Keratinocyte (primary cell): ENCODE measurements at regions not wholly inside any gene's neighbourhood (a gene's known extent, or its start where the extent isn't known, plus 50 kb on each side); places are given as distances from the start of the nearest gene placed in this dataset.

ENCODE experiments used
- DNase-seq: peaks from one replicate; pipeline ENCODE4 v3.0.0-alpha.2; 2011; ENCODE audit warnings: low read depth, missing footprints, low spot score
- FAIRE-seq: peaks from 2 replicates; lab custom pipeline; 2011; peaks lifted over from hg19 to GRCh38; lab: Jason Lieb, UNC
- H2AFZ ChIP-seq: 2 replicates; pipeline ENCODE4 v1.6.0; 2012; ENCODE audit warnings: low read length, control low read depth, inconsistent platforms; ENCODE audit not compliant: control insufficient read depth
- H3K27ac ChIP-seq: 2 replicates; pipeline ENCODE4 v1.5.1; 2011; ENCODE audit warnings: low read length; ENCODE audit not compliant: control insufficient read depth, insufficient read depth
- H3K27me3 ChIP-seq: 3 replicates; pipeline ENCODE4 v1.6.0; 2011; ENCODE audit warnings: low read length; ENCODE audit not compliant: control insufficient read depth, insufficient read depth; ENCODE audit errors: extremely low read depth
- H3K36me3 ChIP-seq, 2 experiments: 2 replicates in 1 of 2; 3 replicates in 1 of 2; pipeline ENCODE4 v1.5.1; 2011; ENCODE audit warnings: low read length in 2 of 2, mild to moderate bottlenecking in 1 of 2; ENCODE audit not compliant: control insufficient read depth in 2 of 2, insufficient read depth in 2 of 2; ENCODE audit errors: extremely low read depth in 1 of 2
- H3K4me1 ChIP-seq: 3 replicates; pipeline ENCODE4 v1.5.1; 2011; ENCODE audit warnings: low read length; ENCODE audit not compliant: control insufficient read depth, insufficient read depth; ENCODE audit errors: extremely low read depth
- H3K4me2 ChIP-seq: 3 replicates; pipeline ENCODE4 v1.6.0; 2011; ENCODE audit warnings: low read depth, low read length; ENCODE audit not compliant: control insufficient read depth, insufficient read depth; ENCODE audit errors: extremely low read depth
- H3K4me3 ChIP-seq, 3 experiments: fragments of 200-600 bp in 1 of 3; sonication (generic) in 1 of 3; 2 replicates in 2 of 3; 3 replicates in 1 of 3; pipeline ENCODE4 v1.5.1; 2011 to 2016; ENCODE audit warnings: low read length in 3 of 3, mild to moderate bottlenecking in 3 of 3, control low read depth in 2 of 3, inconsistent platforms in 1 of 3, low read depth in 1 of 3, mixed read lengths in 1 of 3, mixed run types in 1 of 3, moderate library complexity in 1 of 3; ENCODE audit not compliant: control insufficient read depth in 2 of 3, insufficient read depth in 2 of 3; ENCODE audit errors: extremely low read depth in 1 of 3
- H3K79me2 ChIP-seq: 2 replicates; pipeline ENCODE4 v1.6.0; 2012; ENCODE audit warnings: low read length; ENCODE audit not compliant: control insufficient read depth, insufficient read depth
- H3K9ac ChIP-seq: 3 replicates; pipeline ENCODE4 v1.6.0; 2011; ENCODE audit warnings: low read length; ENCODE audit not compliant: control insufficient read depth, insufficient read depth; ENCODE audit errors: extremely low read depth
- H3K9me1 ChIP-seq: 3 replicates; pipeline ENCODE4 v1.6.0; 2011; ENCODE audit warnings: low read length; ENCODE audit not compliant: control insufficient read depth, insufficient read depth; ENCODE audit errors: extremely low read depth
- H3K9me3 ChIP-seq: 2 replicates; pipeline ENCODE4 v1.5.1; 2012; ENCODE audit warnings: low read depth, low read length; ENCODE audit not compliant: control insufficient read depth
- H4K20me1 ChIP-seq: 3 replicates; pipeline ENCODE4 v1.6.0; 2011; ENCODE audit warnings: low read length; ENCODE audit not compliant: control insufficient read depth, insufficient read depth; ENCODE audit errors: extremely low read depth
- CTCF ChIP-seq, 3 experiments: IDR thresholded peaks in 1 of 3; conservative IDR thresholded peaks in 1 of 3; optimal IDR thresholded peaks in 1 of 3; 2 replicates in 2 of 3; 3 replicates in 1 of 3; pipeline versions ENCODE3 to v1.5.1; 2011; ENCODE audit warnings: low read length in 3 of 3, mild to moderate bottlenecking in 3 of 3, moderate library complexity in 2 of 3, control low read depth in 1 of 3, inconsistent platforms in 1 of 3; ENCODE audit not compliant: insufficient read depth in 2 of 3; ENCODE audit errors: extremely low read depth in 1 of 3
- EZH2 ChIP-seq: IDR thresholded peaks from one replicate; pipeline ENCODE4 v1.6.1; 2012; ENCODE audit warnings: inconsistent platforms, mild to moderate bottlenecking, low read length, moderate library complexity
- dilution Hi-C: fragments of 300-500 bp; cut with MboI; formaldehyde crosslinking; loops from one replicate; pipeline ENCODE4 v1.7.0; 2020; ENCODE audit warnings: low sequenced_read_pairs; ENCODE audit not compliant: extremely low pct_ligation_motif_present

- Histone ChIP-seq H2AFZ (no peak overlapping the region), H3K9ac (no peak overlapping the region), H3K27ac (no peak overlapping the region), H4K20me1 (no peaks in the 10 kb centered on the region), H3K36me3 (no peaks in the 10 kb centered on the region), H3K4me2 (no peak overlapping the region), H3K9me1 (no peaks in the 10 kb centered on the region), H3K79me2 (no peaks in the 10 kb centered on the region), H3K4me1 (no peaks in the 10 kb centered on the region), H3K4me3 (no peak overlapping the region), H3K9me3 (no peaks in the 10 kb centered on the region), H3K27me3 (no peaks in the 10 kb centered on the region)
- FAIRE-seq (no peak), DNase-seq (no peak)
- dilution Hi-C loops: no loop called here
- no peak for TF ChIP-seq CTCF (optimal IDR thresholded peaks at IDR 0.05 in 1 of 3, IDR thresholded peaks at IDR 0.05 in 1 of 3, conservative IDR thresholded peaks at IDR 0.05 in 1 of 3; ENCODE audit: extremely low read depth in 1 of 3, insufficient read depth in 2 of 3, low read length in 3 of 3)
These were observed 318.1 kb upstream of the GRM7 start for GRCh38 chr3:6542795-6543194.

- Histone ChIP-seq H3K79me2 (no peaks in the 10 kb centered on the region), H3K4me1 (no peaks in the 10 kb centered on the region), H3K9me1 (no peaks in the 10 kb centered on the region), H3K4me2 (no peak overlapping the region), H4K20me1 (no peaks in the 10 kb centered on the region), H3K27ac (no peak overlapping the region), H2AFZ (no peak overlapping the region), H3K9ac (no peak overlapping the region), H3K9me3 (peaks cover 2% of the 10 kb centered on the region), H3K36me3 (no peaks in the 10 kb centered on the region), H3K4me3 (no peak overlapping the region), H3K27me3 (no peaks in the 10 kb centered on the region)
- FAIRE-seq (no peak), DNase-seq (no peak)
- TF ChIP-seq CTCF (optimal IDR thresholded peaks at IDR 0.05 in 1 of 3, IDR thresholded peaks at IDR 0.05 in 1 of 3, conservative IDR thresholded peaks at IDR 0.05 in 1 of 3; ENCODE audit: extremely low read depth in 1 of 3, insufficient read depth in 2 of 3, low read length in 3 of 3): no peak
- no peak for TF ChIP-seq EZH2
- dilution Hi-C loops: no loop called here
These were observed 311.6 kb upstream of the GRM7 start for GRCh38 chr3:6549296-6549695.
